ENCODE measurements at regions not wholly inside any gene's neighbourhood (a gene's known extent, or its start where the extent isn't known, plus 50 kb on each side); places are given as distances from the start of the nearest gene placed in this dataset.

DNA sequence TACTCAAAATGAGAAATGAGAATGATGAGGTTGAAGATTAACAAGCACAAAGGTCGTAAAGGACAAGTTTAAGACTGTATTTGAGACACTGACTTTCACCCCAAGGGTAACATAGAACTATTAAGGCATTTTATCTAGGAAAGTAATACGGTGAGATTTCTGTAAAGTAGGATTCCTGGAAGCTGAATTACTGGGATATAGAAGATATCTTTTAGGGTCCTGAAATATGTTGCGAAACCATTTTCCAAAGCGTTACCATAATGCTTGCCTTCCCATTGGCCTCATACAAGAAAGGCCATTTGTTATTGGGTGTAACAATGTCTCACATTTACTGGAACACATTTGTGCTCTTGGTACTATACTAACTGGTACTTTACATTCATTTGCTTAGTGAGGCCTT is 1185.9 kb upstream of the TENM4 start:
- Histone ChIP-seq H3K27ac (no peak overlapping the region), H3K4me3 (no peak overlapping the region), H3K9me3 (no peaks in the 10 kb centered on the region), H3K4me1 (ENCODE audit: insufficient read depth) (no peaks in the 10 kb centered on the region), H3K36me3 (no peaks in the 10 kb centered on the region), H3K27me3 (no peaks in the 10 kb centered on the region)
- no peak for DNase-seq
- TF ChIP-seq EP300 (IDR thresholded peaks at IDR 0.05), result no peak
- TF ChIP-seq POLR2A (IDR thresholded peaks at IDR 0.05), result no peak
- TF ChIP-seq CTCF (IDR thresholded peaks at IDR 0.05), result no peak
- 90 to 95% (median 90%) methylated on average over 4 of the region's 4 CpGs for WGBS, 3 donors
- intact Hi-C loops (cut with DNase I), result no loop called here

- no peak for DNase-seq
- intact Hi-C loops (cut with DNase I), result no loop called here
- 54 to 70% (median 56%) methylated on average over 3 of the region's 3 CpGs for WGBS, 3 donors
- Histone ChIP-seq H3K4me1 (ENCODE audit: insufficient read depth) (no peaks in the 10 kb centered on the region), H3K9me3 (no peaks in the 10 kb centered on the region), H3K4me3 (no peak overlapping the region), H3K36me3 (no peaks in the 10 kb centered on the region), H3K27ac (no peak overlapping the region), H3K27me3 (no peaks in the 10 kb centered on the region)
- TF ChIP-seq CTCF (IDR thresholded peaks at IDR 0.05) (no peak), EP300 (IDR thresholded peaks at IDR 0.05) (no peak), POLR2A (IDR thresholded peaks at IDR 0.05) (no peak)
These were observed 1184.7 kb upstream of the TENM4 start for GRCh38 chr11:80625563-80625962.

GRCh38 chr11:80621871-80622270 is 1181.0 kb upstream of the TENM4 start:
- Histone ChIP-seq H3K9me3 (no peaks in the 10 kb centered on the region), H3K27me3 (no peaks in the 10 kb centered on the region), H3K27ac (no peak overlapping the region), H3K4me3 (no peak overlapping the region), H3K36me3 (no peaks in the 10 kb centered on the region), H3K4me1 (ENCODE audit: insufficient read depth) (no peaks in the 10 kb centered on the region)
- no peak for DNase-seq
- 69 to 85% (median 80%) methylated on average over 3 of the region's 3 CpGs for WGBS, 3 donors
- no peak for TF ChIP-seq EP300 (IDR thresholded peaks at IDR 0.05)
- no peak for TF ChIP-seq CTCF (IDR thresholded peaks at IDR 0.05)
- TF ChIP-seq POLR2A (IDR thresholded peaks at IDR 0.05), result no peak
- intact Hi-C loops (cut with DNase I), result no loop called here

DNA sequence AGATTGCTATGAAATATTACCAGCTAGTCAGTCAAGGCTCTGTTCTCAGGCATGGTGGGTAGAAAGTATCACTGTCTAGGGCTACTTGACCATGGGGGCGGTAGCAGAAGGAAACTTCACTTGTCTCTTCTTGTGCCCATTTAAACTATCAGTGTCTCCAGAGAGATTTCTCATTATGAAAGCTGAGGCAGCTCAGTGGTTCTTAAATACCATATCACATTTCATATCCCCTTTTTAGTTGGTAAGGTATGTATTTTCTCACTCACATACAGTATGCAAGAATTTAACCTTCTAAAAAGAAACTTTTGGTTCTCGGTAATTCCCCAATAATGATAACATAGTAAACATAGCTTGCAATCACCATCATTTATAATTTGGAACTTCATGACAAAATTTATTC is 1180.0 kb upstream of the TENM4 start:
- intact Hi-C loops (cut with DNase I), result no loop called here
- no peaks in the 10 kb centered on the region for H3K36me3 ChIP-seq
- no peaks in the 10 kb centered on the region for H3K4me1 ChIP-seq (ENCODE audit: insufficient read depth)
- H3K4me3 ChIP-seq, result no peak overlapping the region
- no peak for DNase-seq
- no peaks in the 10 kb centered on the region for H3K27me3 ChIP-seq
- no peaks in the 10 kb centered on the region for H3K9me3 ChIP-seq
- H3K27ac ChIP-seq, result no peak overlapping the region
- WGBS, 3 donors, result 91 to 95% (median 91%) methylated on average over 2 of the region's 2 CpGs
- TF ChIP-seq CTCF (IDR thresholded peaks at IDR 0.05), result no peak
- no peak for TF ChIP-seq POLR2A (IDR thresholded peaks at IDR 0.05)
- no peak for TF ChIP-seq EP300 (IDR thresholded peaks at IDR 0.05)

DNA sequence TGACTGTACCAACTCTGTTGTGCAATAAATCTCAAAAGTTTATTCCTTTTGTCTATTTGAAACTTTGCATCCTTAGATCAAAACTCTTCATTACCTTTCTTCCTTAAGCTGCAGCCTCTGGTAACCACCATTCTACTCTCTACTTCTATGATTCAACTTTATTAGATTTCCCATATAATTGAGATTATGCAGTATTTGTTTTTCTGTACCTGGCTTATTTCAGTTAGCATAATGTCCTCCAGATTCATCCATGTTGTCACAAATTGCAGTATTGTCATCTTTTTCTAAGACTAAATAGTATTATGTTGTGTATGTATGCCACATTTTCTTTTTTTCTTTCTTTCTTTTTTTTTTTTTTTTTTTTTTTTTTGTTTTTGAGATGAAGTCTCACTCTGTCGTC is 1176.3 kb upstream of the TENM4 start:
- Histone ChIP-seq H3K9me3 (no peaks in the 10 kb centered on the region), H3K4me3 (no peak overlapping the region), H3K36me3 (no peaks in the 10 kb centered on the region), H3K4me1 (ENCODE audit: insufficient read depth) (no peaks in the 10 kb centered on the region), H3K27me3 (no peaks in the 10 kb centered on the region), H3K27ac (no peak overlapping the region)
- intact Hi-C loops (cut with DNase I), result no loop called here
- no peak for TF ChIP-seq CTCF (IDR thresholded peaks at IDR 0.05)
- TF ChIP-seq EP300 (IDR thresholded peaks at IDR 0.05), result no peak
- TF ChIP-seq POLR2A (IDR thresholded peaks at IDR 0.05), result no peak
- DNase-seq, result no peak
- WGBS, 3 donors, result 75 to 93% (median 93%) methylated on average over 1 of the region's 1 CpG
